Putamen (tissue), 1 donor: ENCODE measurements at regions not wholly inside any gene's neighbourhood (a gene's known extent, or its start where the extent isn't known, plus 50 kb on each side); places are given as distances from the start of the nearest gene placed in this dataset.
A peak's percentile ranks its signal among the peaks of the same experiment; 100 is the strongest.
"Not testable (repeated sequence)": the region's sequence is repeated elsewhere in the genome, so short reads cannot be mapped to it uniquely, and the experiment has no call there.

ENCODE experiments used
- DNase-seq: peaks from one replicate; pipeline ENCODE4 v3.0.0-alpha.2; 2016; ENCODE audit warnings: low spot score

- DNase-seq = peak; percentile 3
These were observed 1358.8 kb upstream of the TMEM132C start for GRCh38 chr12:126907900-126908764.

DNA sequence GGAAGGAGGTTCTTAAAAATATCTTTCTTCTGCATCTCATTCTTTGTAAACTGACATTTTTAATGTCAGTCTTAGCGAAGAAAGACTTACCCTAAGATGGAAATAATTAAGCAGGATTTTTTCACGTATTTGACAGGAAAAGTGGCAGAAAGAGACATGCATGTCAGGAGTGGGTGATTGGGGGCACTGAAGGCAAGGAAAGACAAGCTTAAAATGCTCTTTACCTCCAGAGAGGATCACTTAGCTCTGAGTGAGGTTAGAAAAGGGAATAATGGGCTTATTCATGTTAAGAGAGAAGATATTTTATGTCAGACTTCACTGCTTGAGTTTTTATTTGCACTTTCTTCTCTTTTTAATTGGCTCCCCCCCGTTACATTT, 1358.2 kb upstream of the TMEM132C start:
- peak; percentile 59 for DNase-seq

- DNase-seq = no peak
These were observed 1356.4 kb upstream of the TMEM132C start for GRCh38 chr12:126910570-126910969.

- DNase-seq = no peak
These were observed 1354.9 kb upstream of the TMEM132C start for GRCh38 chr12:126912111-126912510.

DNA sequence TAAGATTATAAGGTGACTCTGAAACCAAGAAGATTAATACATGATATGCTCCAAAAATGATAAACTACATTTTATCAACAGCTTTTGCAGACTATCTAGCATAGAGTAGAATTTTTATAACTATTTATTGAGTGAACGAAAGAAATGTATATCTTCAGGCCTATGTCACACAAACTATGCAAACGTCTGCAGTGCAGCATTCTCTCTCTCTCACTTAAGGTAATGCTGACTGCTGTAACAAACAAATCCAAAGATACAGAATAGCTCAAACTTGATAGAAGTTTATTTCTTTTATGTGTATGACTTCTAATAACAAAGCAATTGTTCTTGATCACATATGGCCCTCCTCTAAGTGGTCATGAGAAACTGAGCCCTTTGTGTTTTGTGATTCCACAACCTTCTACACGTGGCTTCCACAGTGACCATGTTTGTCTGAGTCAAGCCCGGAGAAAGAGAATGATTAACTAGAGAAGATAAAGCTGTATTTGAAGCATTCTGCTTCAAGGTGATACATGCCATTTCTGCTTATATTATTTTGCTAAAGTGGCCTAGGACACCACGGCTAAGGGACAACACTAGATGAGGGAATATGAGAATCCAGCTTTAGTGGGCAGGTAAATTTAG, 1352.7 kb upstream of the TMEM132C start:
- DNase-seq = no peak

DNA sequence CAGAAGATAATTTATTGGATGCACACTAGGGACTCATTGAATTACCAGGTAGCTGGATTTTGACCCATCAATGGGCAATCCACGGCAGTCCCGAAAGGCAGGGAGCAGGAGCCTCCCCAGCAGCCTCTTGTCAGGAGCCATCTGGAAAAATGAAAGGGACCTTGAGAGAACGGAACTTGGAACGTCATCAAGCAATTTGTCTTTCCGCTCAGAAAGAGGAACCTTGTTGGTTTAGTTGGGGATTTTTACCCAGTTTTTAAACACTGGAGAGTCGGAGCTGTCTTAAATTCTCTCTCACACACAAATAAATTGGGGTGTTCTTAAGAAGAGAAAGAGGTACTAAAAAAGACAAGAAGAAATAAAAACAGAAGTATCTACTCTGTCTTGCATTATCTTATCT, 1351.7 kb upstream of the TMEM132C start:
- DNase-seq = no peak

DNA sequence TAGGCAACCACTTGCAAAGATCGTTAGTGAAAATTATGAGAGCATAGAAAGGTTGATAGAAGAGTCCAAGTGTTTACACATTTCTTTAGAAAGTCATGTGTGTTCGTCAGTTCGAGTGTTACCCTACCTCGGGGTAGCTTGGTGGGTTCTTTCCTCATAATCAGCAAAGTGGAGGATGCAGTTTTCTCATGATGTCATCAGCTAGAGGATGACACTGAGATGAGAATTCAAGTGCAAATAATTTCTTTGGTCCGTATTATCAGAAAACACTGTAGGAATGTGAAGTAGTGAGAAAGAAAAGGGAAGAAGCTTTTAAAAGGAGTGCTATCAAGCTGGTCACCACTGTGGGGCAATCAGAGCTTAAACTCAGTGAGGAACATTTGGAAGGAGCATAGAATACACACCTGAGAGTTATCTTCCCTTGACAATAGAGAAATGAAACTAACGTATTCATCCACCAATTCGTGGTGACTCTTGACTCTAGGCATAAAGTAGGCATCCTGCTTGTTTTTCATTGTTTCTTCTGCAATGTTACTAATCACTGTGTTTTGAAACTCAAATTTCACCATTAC, 1340.9 kb upstream of the TMEM132C start:
- DNase-seq = no peak

- DNase-seq = no peak
These were observed 1336.7 kb upstream of the TMEM132C start for GRCh38 chr12:126930234-126930633.

GRCh38 chr12:126932156-126932555, 1334.8 kb upstream of the TMEM132C start:
- no peak for DNase-seq

GRCh38 chr12:126935435-126935834, 1331.5 kb upstream of the TMEM132C start:
- DNase-seq = no peak

DNA sequence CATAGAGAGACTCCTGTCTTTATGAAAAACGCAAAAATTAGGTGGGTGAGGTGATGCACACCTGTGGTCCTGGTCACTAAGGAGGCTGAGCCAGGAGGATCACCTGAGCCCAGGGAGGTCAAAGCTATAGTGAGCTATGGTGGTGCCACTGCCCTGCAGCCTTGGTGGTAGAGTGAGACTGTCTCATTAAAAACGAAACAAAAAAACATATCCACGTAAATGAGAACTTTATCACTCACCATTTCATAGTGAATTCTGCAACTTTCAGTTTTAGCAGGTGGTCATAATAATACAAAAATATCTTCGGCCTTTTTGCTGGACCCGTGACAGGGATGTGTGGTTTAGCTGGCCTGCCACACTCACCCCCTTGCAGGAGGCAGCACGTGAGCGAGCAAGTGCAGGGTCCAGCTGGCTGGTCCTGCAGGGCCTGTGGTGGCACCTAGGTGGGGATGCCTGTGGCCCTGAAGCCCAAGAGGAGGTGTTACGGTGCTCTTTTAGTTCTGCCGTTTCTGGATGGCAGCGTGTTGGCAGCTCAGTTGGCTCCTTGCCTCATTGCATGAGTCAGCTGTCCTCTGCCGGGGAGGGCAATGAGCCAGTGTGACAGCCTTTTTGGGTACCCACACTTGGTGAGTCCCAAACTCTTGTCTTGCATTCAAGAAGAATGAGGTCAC, 1330.7 kb upstream of the TMEM132C start:
- DNase-seq = peak; percentile 8

GRCh38 chr12:126937431-126937830, 1329.5 kb upstream of the TMEM132C start:
- DNase-seq = no peak

GRCh38 chr12:126944684-126945083, 1322.3 kb upstream of the TMEM132C start:
- no peak for DNase-seq

- DNase-seq = not testable (repeated sequence)
These were observed 1320.0 kb upstream of the TMEM132C start for GRCh38 chr12:126946958-126947357.

DNA sequence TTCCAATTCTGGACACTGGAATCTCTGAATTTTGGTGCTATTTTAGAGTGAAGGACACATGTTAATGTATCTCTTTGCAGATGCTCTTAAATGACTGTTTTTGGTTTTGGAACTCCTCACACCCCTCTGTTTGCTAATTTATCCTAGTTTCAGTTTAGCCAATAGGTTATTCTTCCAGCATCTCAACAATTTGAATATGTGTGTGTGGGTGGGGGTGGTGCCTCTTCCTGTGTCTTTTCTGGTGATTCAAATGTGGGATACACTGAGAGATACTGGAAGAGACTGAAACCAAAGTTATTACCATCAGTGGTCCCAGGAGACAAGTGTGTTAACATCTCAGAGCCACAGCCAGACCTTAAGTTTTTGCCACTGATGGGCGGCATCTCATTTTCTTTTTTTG, 1317.4 kb upstream of the TMEM132C start:
- no peak for DNase-seq

- no peak for DNase-seq
These were observed 1316.7 kb upstream of the TMEM132C start for GRCh38 chr12:126950266-126950665.

DNA sequence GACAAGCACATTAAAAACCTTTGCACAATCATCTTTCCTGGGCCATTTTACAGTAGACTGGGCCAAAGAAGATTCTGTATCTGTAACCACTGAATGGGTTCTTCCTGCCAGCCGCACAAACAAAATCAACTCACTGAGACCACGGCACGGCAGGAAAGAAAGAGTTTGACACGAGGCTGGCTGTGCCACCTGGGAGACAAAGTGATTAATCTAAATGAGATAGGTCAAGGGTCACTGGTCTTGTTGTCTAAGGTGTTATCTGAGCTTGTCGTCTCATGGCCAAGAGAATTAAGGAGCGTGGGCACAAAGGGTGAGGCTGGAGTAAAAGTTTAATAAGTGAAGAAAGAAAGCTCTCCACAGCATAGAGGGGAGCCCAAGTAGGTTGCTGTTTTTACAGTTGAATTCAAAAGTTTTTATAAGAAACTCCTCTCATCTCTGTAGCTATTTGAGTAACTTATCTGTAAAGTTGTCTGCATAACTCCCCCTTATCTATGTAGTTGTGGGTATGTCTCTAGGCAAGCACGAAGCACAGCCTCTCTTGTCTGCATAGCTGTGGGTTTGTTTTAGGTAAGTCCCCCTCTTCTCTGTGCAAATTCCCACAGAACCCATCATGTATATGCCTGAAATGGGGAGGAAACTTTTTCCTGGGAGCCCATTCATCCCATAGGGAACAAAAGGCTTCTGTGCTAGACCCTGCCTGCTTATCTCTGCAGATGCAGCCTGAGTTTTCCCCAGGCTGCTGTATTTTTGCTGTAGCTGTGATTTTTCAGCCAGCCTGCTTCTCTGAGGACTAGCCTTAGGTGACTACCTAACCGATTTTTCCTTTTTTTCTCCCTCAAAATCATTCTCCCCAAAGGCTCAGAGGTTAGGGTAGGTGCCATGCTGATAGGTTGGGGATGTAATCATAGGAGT, 1314.6 kb upstream of the TMEM132C start:
- no peak for DNase-seq

GRCh38 chr12:126953365-126953889, 1313.5 kb upstream of the TMEM132C start:
- DNase-seq = no peak

DNA sequence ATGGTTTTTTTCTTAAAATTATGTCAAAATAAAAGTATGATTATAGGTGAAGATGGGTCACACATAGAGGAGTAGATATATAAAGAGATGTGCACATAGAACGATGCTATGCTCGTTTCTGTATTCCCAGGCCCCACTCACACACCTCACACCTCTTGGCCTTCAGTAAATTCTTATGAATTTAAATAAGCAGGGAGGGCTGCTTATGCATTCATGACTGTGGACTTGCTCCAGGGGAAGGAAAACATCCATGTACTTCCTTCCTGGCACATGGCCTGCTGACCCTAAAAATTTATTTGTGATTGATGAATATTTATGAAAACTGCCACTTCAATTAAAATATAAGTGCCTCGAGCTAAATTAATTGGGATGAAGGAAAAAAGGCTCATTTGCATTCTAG, 1306.7 kb upstream of the TMEM132C start:
- DNase-seq = no peak

GRCh38 chr12:126960709-126961108, 1306.3 kb upstream of the TMEM132C start:
- DNase-seq = no peak

- DNase-seq = no peak
These were observed 1303.1 kb upstream of the TMEM132C start for GRCh38 chr12:126963825-126964224.
